Smooth muscle cell (in vitro differentiated cells): ENCODE measurements at regions not wholly inside any gene's neighbourhood (a gene's known extent, or its start where the extent isn't known, plus 50 kb on each side); places are given as distances from the start of the nearest gene placed in this dataset.

Source experiments
- DNase-seq: peaks from one replicate; lab custom pipeline; 2025; ENCODE audit not compliant: unreplicated experiment; lab: John Stamatoyannopoulos, UW
- H2AFZ ChIP-seq: fragments of 200-600 bp; sonication (generic); 2 replicates; pipeline ENCODE4 v1.6.0; 2016; ENCODE audit warnings: antibody characterized with exemption, low read depth, mild to moderate bottlenecking
- H3F3A ChIP-seq: fragments of 200-600 bp; sonication (generic); 2 replicates; pipeline ENCODE4 v1.6.0; 2017; ENCODE audit warnings: antibody characterized with exemption, low read depth
- H3K27ac ChIP-seq: fragments of 200-600 bp; sonication (generic); 2 replicates; pipeline ENCODE4 v1.5.1; 2016; ENCODE audit warnings: low read depth, mild to moderate bottlenecking
- H3K27me3 ChIP-seq: fragments of 200-600 bp; sonication (generic); 2 replicates; pipeline ENCODE4 v1.6.1; 2016; ENCODE audit warnings: low read depth, mild to moderate bottlenecking
- H3K36me3 ChIP-seq: fragments of 200-600 bp; sonication (generic); 2 replicates; pipeline ENCODE4 v1.5.1; 2016; ENCODE audit warnings: low read depth
- H3K4me1 ChIP-seq: fragments of 200-600 bp; sonication (generic); 2 replicates; pipeline ENCODE4 v1.5.1; 2016; ENCODE audit warnings: low read depth
- H3K4me2 ChIP-seq: fragments of 200-600 bp; sonication (generic); 2 replicates; pipeline ENCODE4 v1.6.0; 2016; ENCODE audit warnings: mild to moderate bottlenecking
- H3K4me3 ChIP-seq: fragments of 200-600 bp; sonication (generic); 2 replicates; pipeline ENCODE4 v1.5.1; 2016; ENCODE audit warnings: mild to moderate bottlenecking
- H3K79me2 ChIP-seq: fragments of 200-600 bp; sonication (generic); 2 replicates; pipeline ENCODE4 v1.6.0; 2016; ENCODE audit warnings: low read depth, mild to moderate bottlenecking
- H3K9ac ChIP-seq: fragments of 200-600 bp; sonication (generic); 2 replicates; pipeline ENCODE4 v1.6.0; 2016; ENCODE audit warnings: low read depth
- H3K9me3 ChIP-seq: fragments of 200-600 bp; sonication (generic); replicated peaks from 2 replicates; pipeline ENCODE4 v1.5.1; 2016; ENCODE audit warnings: low read depth
- H4K20me1 ChIP-seq: fragments of 200-600 bp; sonication (generic); 2 replicates; pipeline ENCODE4 v1.6.0; 2016; ENCODE audit warnings: low read depth
- WGBS: methylation state at CpG from one replicate; pipeline ENCODE4 v1.1.7; 2016; ENCODE audit warnings: low lambda C conversion rate; 5-methylcytosine and 5-hydroxymethylcytosine counted together
- TF ChIP-seq, protein P1 (sequence below): fragments of 200-600 bp; sonication (generic); IDR thresholded peaks from 2 replicates; pipeline ENCODE4 v1.5.1; 2017; ENCODE audit warnings: borderline replicate concordance, mild to moderate bottlenecking, antibody characterized with exemption; ENCODE audit not compliant: insufficient read depth, poor library complexity, severe bottlenecking

GRCh38 chr16:17877821-17878360 is 407.1 kb upstream of the XYLT1 start:
- WGBS, result 90% methylated on average over 2 of the region's 2 CpGs
- Histone ChIP-seq H4K20me1 (no peaks in the 10 kb centered on the region), H2AFZ (no peak overlapping the region), H3K9me3 (no peaks in the 10 kb centered on the region), H3K36me3 (no peaks in the 10 kb centered on the region), H3K27me3 (peaks cover 4% of the 10 kb centered on the region), H3F3A (no peaks in the 10 kb centered on the region), H3K9ac (no peak overlapping the region), H3K4me1 (no peaks in the 10 kb centered on the region), H3K4me2 (no peak overlapping the region), H3K79me2 (no peaks in the 10 kb centered on the region), H3K27ac (no peak overlapping the region), H3K4me3 (no peak overlapping the region)
- TF ChIP-seq, protein P1, sequence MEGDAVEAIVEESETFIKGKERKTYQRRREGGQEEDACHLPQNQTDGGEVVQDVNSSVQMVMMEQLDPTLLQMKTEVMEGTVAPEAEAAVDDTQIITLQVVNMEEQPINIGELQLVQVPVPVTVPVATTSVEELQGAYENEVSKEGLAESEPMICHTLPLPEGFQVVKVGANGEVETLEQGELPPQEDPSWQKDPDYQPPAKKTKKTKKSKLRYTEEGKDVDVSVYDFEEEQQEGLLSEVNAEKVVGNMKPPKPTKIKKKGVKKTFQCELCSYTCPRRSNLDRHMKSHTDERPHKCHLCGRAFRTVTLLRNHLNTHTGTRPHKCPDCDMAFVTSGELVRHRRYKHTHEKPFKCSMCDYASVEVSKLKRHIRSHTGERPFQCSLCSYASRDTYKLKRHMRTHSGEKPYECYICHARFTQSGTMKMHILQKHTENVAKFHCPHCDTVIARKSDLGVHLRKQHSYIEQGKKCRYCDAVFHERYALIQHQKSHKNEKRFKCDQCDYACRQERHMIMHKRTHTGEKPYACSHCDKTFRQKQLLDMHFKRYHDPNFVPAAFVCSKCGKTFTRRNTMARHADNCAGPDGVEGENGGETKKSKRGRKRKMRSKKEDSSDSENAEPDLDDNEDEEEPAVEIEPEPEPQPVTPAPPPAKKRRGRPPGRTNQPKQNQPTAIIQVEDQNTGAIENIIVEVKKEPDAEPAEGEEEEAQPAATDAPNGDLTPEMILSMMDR, result no peak
- no peak for DNase-seq

- Histone ChIP-seq H3K9me3 (no peaks in the 10 kb centered on the region), H3K27ac (no peak overlapping the region), H3K36me3 (no peaks in the 10 kb centered on the region), H3F3A (no peaks in the 10 kb centered on the region), H2AFZ (no peak overlapping the region), H3K9ac (no peak overlapping the region), H3K27me3 (no peaks in the 10 kb centered on the region), H3K4me1 (no peaks in the 10 kb centered on the region), H4K20me1 (no peaks in the 10 kb centered on the region), H3K4me2 (no peak overlapping the region), H3K4me3 (no peak overlapping the region), H3K79me2 (no peaks in the 10 kb centered on the region)
- WGBS, result 67% methylated on average over 5 of the region's 5 CpGs
- no peak for DNase-seq
- TF ChIP-seq, protein P1, result no peak
Measured at GRCh38 chr16:17866996-17867395, 396.2 kb upstream of the XYLT1 start.

- Histone ChIP-seq H3K4me2 (no peak overlapping the region), H3F3A (no peaks in the 10 kb centered on the region), H3K27me3 (no peaks in the 10 kb centered on the region), H3K9ac (no peak overlapping the region), H3K36me3 (no peaks in the 10 kb centered on the region), H3K4me3 (no peak overlapping the region), H4K20me1 (no peaks in the 10 kb centered on the region), H3K27ac (no peak overlapping the region), H2AFZ (no peak overlapping the region), H3K79me2 (no peaks in the 10 kb centered on the region), H3K9me3 (no peaks in the 10 kb centered on the region), H3K4me1 (no peaks in the 10 kb centered on the region)
- TF ChIP-seq, protein P1, result no peak
- 89% methylated on average over 6 of the region's 6 CpGs for WGBS
- DNase-seq, result no peak
Measured at GRCh38 chr16:17861981-17862479, 391.3 kb upstream of the XYLT1 start.

DNA sequence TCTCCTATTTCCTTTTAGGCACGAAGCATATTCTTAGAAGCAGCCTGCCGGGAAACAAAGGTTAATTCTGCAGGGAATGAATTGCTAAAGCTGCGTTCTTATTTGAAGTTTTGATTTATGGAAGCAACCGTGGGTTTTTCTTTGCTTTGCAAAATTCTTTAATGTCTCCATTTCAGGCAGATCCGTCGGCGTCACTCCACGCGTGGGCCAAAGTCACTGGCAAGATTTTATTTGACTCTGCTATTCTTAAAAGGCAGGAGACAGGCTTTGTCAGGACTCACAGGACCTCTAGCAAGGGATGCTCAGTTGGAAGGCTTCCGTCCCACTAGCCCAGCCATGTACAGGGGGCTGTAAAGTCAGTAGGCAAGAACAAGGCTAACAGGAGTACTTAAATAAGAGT is 387.3 kb upstream of the XYLT1 start:
- H3K4me2 ChIP-seq, result no peak overlapping the region
- no peak for DNase-seq
- TF ChIP-seq, protein P1, result no peak
- H4K20me1 ChIP-seq, result no peaks in the 10 kb centered on the region
- H3K4me1 ChIP-seq, result no peaks in the 10 kb centered on the region
- no peak overlapping the region for H3K4me3 ChIP-seq
- no peak overlapping the region for H3K27ac ChIP-seq
- H3K9ac ChIP-seq, result no peak overlapping the region
- no peaks in the 10 kb centered on the region for H3K79me2 ChIP-seq
- H2AFZ ChIP-seq, result no peak overlapping the region
- no peaks in the 10 kb centered on the region for H3K27me3 ChIP-seq
- H3K9me3 ChIP-seq, result no peaks in the 10 kb centered on the region
- 87% methylated on average over 10 of the region's 10 CpGs for WGBS
- H3K36me3 ChIP-seq, result no peaks in the 10 kb centered on the region
- no peaks in the 10 kb centered on the region for H3F3A ChIP-seq
